GM23338 (cell line): ENCODE measurements at regions not wholly inside any gene's neighbourhood (a gene's known extent, or its start where the extent isn't known, plus 50 kb on each side); places are given as distances from the start of the nearest gene placed in this dataset.

ENCODE experiments used
- ATAC-seq: fragments of 200-7000 bp; cut with Tn5 transposase; 3 replicates; pipeline ENCODE4 v1.9.1; 2020
- DNase-seq: peaks from one replicate; pipeline ENCODE4 v3.0.0-alpha.2; 2015; ENCODE audit warnings: low spot score
- H2AFZ ChIP-seq: fragments of 200-600 bp; sonication (generic); 2 replicates; pipeline ENCODE4 v1.8.0; 2016; ENCODE audit warnings: antibody characterized with exemption, mild to moderate bottlenecking, moderate library complexity
- H3F3A ChIP-seq: fragments of 200-600 bp; sonication (generic); replicated peaks from 2 replicates; pipeline ENCODE4 v1.8.0; 2017; ENCODE audit warnings: antibody characterized with exemption, mixed run types, low read depth
- H3K27ac ChIP-seq: fragments of 200-600 bp; sonication (generic); 2 replicates; pipeline ENCODE4 v1.6.1; 2016; ENCODE audit warnings: low read depth
- H3K27me3 ChIP-seq: fragments of 200-600 bp; sonication (generic); 2 replicates; pipeline ENCODE4 v1.8.0; 2016; ENCODE audit warnings: mild to moderate bottlenecking, mixed run types, moderate library complexity; ENCODE audit not compliant: insufficient read depth
- H3K36me3 ChIP-seq: fragments of 200-600 bp; sonication (generic); 2 replicates; pipeline ENCODE4 v1.8.0; 2016; ENCODE audit warnings: mild to moderate bottlenecking; ENCODE audit not compliant: insufficient read depth
- H3K4me1 ChIP-seq: fragments of 200-600 bp; sonication (generic); 2 replicates; pipeline ENCODE4 v1.8.0; 2016; ENCODE audit warnings: mild to moderate bottlenecking, moderate library complexity; ENCODE audit not compliant: insufficient read depth
- H3K4me2 ChIP-seq: fragments of 200-600 bp; sonication (generic); 2 replicates; pipeline ENCODE4 v1.7.1; 2017; ENCODE audit warnings: mixed run types
- H3K4me3 ChIP-seq: fragments of 200-600 bp; sonication (generic); 2 replicates; pipeline ENCODE4 v1.6.1; 2016; ENCODE audit warnings: mixed run types
- H3K79me2 ChIP-seq: fragments of 200-600 bp; sonication (generic); replicated peaks from 2 replicates; pipeline ENCODE4 v1.8.0; 2017; ENCODE audit warnings: mild to moderate bottlenecking; ENCODE audit not compliant: insufficient read depth
- H3K9me2 ChIP-seq: fragments of 200-600 bp; sonication (generic); 2 replicates; pipeline ENCODE4 v1.8.0; 2017; ENCODE audit not compliant: insufficient read depth
- H4K20me1 ChIP-seq: fragments of 200-600 bp; sonication (generic); replicated peaks from 2 replicates; pipeline ENCODE4 v1.8.0; 2017; ENCODE audit warnings: mild to moderate bottlenecking; ENCODE audit not compliant: insufficient read depth
- H3K27ac Mint-ChIP-seq: 2 replicates; pipeline ENCODE4 v1.8.0; 2020; ENCODE audit warnings: inconsistent platforms, mild to moderate bottlenecking, moderate library complexity, mixed read lengths
- H3K27me3 Mint-ChIP-seq: 3 replicates; pipeline ENCODE4 v1.8.0; 2022; ENCODE audit warnings: low read depth, mild to moderate bottlenecking, moderate library complexity, mixed read lengths, inconsistent platforms; ENCODE audit not compliant: insufficient read depth, poor library complexity
- H3K36me3 Mint-ChIP-seq: 3 replicates; pipeline ENCODE4 v1.8.0; 2021; ENCODE audit warnings: low read depth, mild to moderate bottlenecking, inconsistent platforms, moderate library complexity, mixed read lengths
- H3K4me1 Mint-ChIP-seq: 3 replicates; pipeline ENCODE4 v1.8.0; 2020; ENCODE audit warnings: mild to moderate bottlenecking, inconsistent platforms, mixed read lengths
- H3K4me3 Mint-ChIP-seq: 3 replicates; pipeline ENCODE4 v1.8.0; 2021; ENCODE audit warnings: moderate library complexity, mild to moderate bottlenecking, inconsistent platforms, mixed read lengths
- H3K9me3 Mint-ChIP-seq: 3 replicates; pipeline ENCODE4 v1.8.0; 2020; ENCODE audit warnings: moderate library complexity, mild to moderate bottlenecking, inconsistent platforms, mixed read lengths
- CREB1 ChIP-seq: fragments of 250-450 bp; sonication (Bioruptor Pico); IDR thresholded peaks from 2 replicates; pipeline ENCODE4 v1.5.0; 2020; ENCODE audit warnings: low read depth, mild to moderate bottlenecking, moderate library complexity
- CTCF ChIP-seq, 2 experiments: fragments of 200-600 bp in 1 of 2; sonication (generic) in 1 of 2; conservative IDR thresholded peaks; 2 replicates each; pipeline versions ENCODE4 v1.5.1 to v1.6.1; 2016 to 2017; ENCODE audit warnings: antibody characterized with exemption in 2 of 2, low read depth in 2 of 2, mild to moderate bottlenecking in 2 of 2, moderate library complexity in 1 of 2
- ETS1 ChIP-seq: IDR thresholded peaks from 2 replicates; pipeline ENCODE4 v1.6.1; 2016; ENCODE audit warnings: antibody characterized with exemption
- EZH2 ChIP-seq: fragments of 200-600 bp; sonication (generic); IDR thresholded peaks from one replicate; pipeline ENCODE4 v1.8.0; 2017; ENCODE audit warnings: antibody characterized with exemption, mild to moderate bottlenecking, low read depth; ENCODE audit not compliant: unreplicated experiment
- EZH2phosphoT487 ChIP-seq: fragments of 200-600 bp; sonication (generic); IDR thresholded peaks from one replicate; pipeline ENCODE4 v1.8.1; 2018; ENCODE audit warnings: antibody characterized with exemption; ENCODE audit not compliant: unreplicated experiment
- JUNB ChIP-seq: IDR thresholded peaks from one replicate; pipeline ENCODE4 v1.6.1; 2016; ENCODE audit warnings: antibody characterized with exemption; ENCODE audit not compliant: unreplicated experiment
- NANOG ChIP-seq: IDR thresholded peaks from 2 replicates; pipeline ENCODE4 v1.6.1; 2016; ENCODE audit warnings: antibody characterized with exemption, borderline replicate concordance
- POLR2AphosphoS5 ChIP-seq: IDR thresholded peaks from 2 replicates; pipeline ENCODE4 v1.6.1; 2016; ENCODE audit warnings: antibody characterized with exemption, low read depth
- REST ChIP-seq: IDR thresholded peaks from one replicate; pipeline ENCODE4 v1.6.1; 2018; ENCODE audit warnings: antibody characterized with exemption; ENCODE audit not compliant: unreplicated experiment
- STAT1 ChIP-seq: IDR thresholded peaks from one replicate; pipeline ENCODE4 v1.6.1; 2016; ENCODE audit warnings: antibody characterized with exemption; ENCODE audit not compliant: unreplicated experiment
- ZNF114 ChIP-seq: fragments of 250-450 bp; sonication (Bioruptor Pico); IDR thresholded peaks from 2 replicates; pipeline ENCODE4 v1.5.0; 2020; ENCODE audit warnings: mild to moderate bottlenecking, moderate library complexity
- ZNF331 ChIP-seq: fragments of 250-450 bp; sonication (Bioruptor Pico); IDR thresholded peaks from 2 replicates; pipeline ENCODE4 v1.5.0; 2020; ENCODE audit warnings: low read depth, mild to moderate bottlenecking, moderate library complexity

- ATAC-seq = no peak
- no peak overlapping the region for H3K27ac Mint-ChIP-seq
- no peak overlapping the region for H3K4me2 ChIP-seq
- H3K36me3 ChIP-seq = no peaks in the 10 kb centered on the region
- H3K36me3 Mint-ChIP-seq = no peaks in the 10 kb centered on the region
- peak overlapping the region; percentile 66 for H2AFZ ChIP-seq
- H3K27ac ChIP-seq = no peak overlapping the region
- TF ChIP-seq CTCF (conservative IDR thresholded peaks at IDR 0.05; ENCODE audit: low read depth in 2 of 2) (no peak), JUNB (no peak), EZH2 (no peak), ZNF114 (CRISPR knock-in tag) (no peak), NANOG (no peak), POLR2AphosphoS5 (no peak), CREB1 (CRISPR knock-in tag) (no peak), ETS1 (no peak), STAT1 (no peak), EZH2phosphoT487 (no peak), ZNF331 (CRISPR knock-in tag) (no peak), REST (no peak)
- 0 out of 2 replicates have a peak, but pooled peaks cover 6% of the 10 kb centered on the region for H3K9me2 ChIP-seq
- H3K4me3 Mint-ChIP-seq = no peak overlapping the region
- no peaks in the 10 kb centered on the region for H3K27me3 ChIP-seq
- H3K4me1 ChIP-seq = peaks cover 4% of the 10 kb centered on the region; the same call in 1 of the 2 replicates
- no peaks in the 10 kb centered on the region for H3F3A ChIP-seq
- no peak overlapping the region for H3K4me3 ChIP-seq
- DNase-seq = no peak
- no peaks in the 10 kb centered on the region for H3K9me3 Mint-ChIP-seq
- H3K27me3 Mint-ChIP-seq = peaks cover 5% of the 10 kb centered on the region
- peaks cover 14% of the 10 kb centered on the region for H3K4me1 Mint-ChIP-seq
- H3K79me2 ChIP-seq = no peaks in the 10 kb centered on the region
- H4K20me1 ChIP-seq = no peaks in the 10 kb centered on the region
Measured at GRCh38 chr1:234932511-234933430, 195.9 kb downstream of the TOMM20 start.
